ENCODE measurements at regions not wholly inside any gene's neighbourhood (a gene's known extent, or its start where the extent isn't known, plus 50 kb on each side); places are given as distances from the start of the nearest gene placed in this dataset.

- no peak for DNase-seq (ENCODE audit: low spot score)
These were observed 115.8 kb upstream of the DTNA start for GRCh38 chr18:34594266-34594665.

GRCh38 chr18:34595690-34596089 is 114.4 kb upstream of the DTNA start:
- DNase-seq (ENCODE audit: low spot score): no peak

GRCh38 chr18:34598120-34598635 is 111.9 kb upstream of the DTNA start:
- no peak for DNase-seq (ENCODE audit: low spot score)

- no peak for DNase-seq (ENCODE audit: low spot score)
These were observed 109.9 kb upstream of the DTNA start for GRCh38 chr18:34600158-34600557.

- DNase-seq (ENCODE audit: low spot score): no peak
These were observed 109.0 kb upstream of the DTNA start for GRCh38 chr18:34600874-34601656.

GRCh38 chr18:34604591-34604990 is 105.5 kb upstream of the DTNA start:
- no peak for DNase-seq (ENCODE audit: low spot score)

DNA sequence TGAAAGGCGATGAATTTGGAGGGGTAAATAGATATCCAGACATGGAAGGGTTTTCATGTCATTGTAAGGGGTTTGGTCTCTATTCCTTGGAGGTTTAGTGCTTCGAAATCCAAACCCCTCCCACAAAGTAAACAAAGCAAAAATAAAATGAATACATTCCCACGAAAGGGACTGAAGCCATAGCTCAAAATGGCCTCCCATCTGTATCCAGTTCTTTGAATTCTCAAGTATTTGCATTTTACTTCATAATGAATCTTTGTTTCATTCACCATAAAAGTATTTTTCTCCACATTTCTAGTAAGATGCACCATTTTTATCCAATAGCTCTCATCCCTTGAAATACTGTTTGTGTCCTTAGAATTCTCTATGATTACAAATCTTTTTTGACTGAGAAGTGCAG is 103.2 kb upstream of the DTNA start:
- DNase-seq (ENCODE audit: low spot score): no peak

DNA sequence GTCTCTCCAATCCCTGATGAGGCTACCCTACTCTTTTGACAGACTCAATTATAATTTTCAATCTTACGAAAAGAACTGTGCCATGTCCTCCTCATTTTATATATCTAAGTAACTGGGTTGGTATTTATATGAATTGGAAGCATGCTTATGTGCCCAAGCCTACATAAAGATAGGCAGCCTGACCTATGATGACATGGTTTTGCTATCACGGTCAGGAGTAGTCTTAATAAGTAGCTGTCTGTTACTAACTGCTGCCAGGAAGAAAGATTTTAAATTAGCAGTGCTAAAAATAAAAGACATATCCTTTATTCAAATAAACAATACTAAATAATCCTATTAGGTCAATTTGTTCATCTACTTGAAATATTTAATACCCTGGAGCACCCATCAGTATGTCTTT is 102.0 kb upstream of the DTNA start:
- DNase-seq (ENCODE audit: low spot score): no peak

GRCh38 chr18:34609986-34610648 is 100.0 kb upstream of the DTNA start:
- DNase-seq (ENCODE audit: low spot score): no peak

- no peak for DNase-seq (ENCODE audit: low spot score)
These were observed 98.2 kb upstream of the DTNA start for GRCh38 chr18:34611904-34612303.

DNA sequence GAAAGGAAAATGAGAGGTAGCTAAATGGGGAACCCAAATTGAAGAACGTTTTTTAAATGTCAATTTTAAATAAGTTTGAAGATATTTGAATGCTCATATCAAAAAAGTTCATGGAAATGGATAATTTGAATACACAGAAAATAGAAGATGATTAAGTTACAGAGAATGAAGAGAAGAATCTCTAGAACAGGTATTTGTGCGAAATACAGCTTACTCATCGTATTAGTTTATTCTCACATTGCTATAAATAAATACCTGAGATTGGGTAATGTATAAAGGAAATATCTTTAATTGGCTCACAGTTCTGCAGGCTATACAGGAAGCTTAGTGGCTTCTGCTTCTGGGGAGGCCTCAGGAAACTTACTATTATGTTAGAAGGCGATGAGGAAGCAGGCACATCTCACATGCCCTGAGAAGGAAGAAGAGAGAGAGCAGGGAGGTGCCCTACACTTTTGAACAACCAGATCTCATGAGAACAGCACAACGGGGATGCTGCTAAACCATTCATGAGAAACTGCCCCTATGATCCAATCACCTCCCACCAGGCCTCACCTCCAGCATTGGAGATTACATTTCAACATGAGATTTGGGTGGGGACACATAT is 89.7 kb upstream of the DTNA start:
- DNase-seq (ENCODE audit: low spot score): no peak

DNA sequence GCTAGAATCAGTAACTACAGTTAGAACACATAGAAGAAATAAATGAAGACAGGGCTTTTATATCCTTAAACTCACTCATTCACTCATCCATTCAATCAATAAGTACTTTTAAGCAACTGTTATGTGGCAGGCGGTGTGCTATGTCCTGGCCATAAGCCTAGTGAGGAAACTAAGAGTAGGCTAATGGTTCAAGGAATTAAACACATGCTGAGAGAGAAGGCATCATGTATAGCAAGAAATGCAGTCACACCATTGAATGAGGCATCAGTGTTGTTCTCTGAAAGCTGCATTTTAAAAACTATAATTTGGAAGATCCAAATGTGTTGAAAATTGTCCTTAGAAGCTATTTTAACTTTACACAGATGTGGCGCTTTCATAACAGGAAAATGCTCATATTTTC is 86.5 kb upstream of the DTNA start:
- no peak for DNase-seq (ENCODE audit: low spot score)

DNA sequence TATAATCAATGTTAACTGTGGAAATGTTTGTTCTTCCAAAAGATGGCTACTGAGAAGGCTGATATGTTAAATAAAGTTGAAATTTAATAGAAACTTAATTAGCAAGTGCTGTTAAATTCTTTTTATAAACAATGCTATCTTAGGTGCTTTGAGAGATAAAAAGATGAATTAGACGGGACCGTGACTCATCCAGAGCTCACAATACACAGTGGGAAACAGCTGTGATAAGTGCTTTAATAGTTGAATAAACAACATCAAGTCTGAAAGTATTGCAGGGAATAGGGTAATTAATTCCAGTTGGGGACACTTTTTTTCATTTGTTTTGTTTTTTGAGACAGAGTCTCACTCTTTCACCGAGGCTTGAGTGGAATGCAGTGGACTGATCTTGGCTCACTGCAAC is 85.5 kb upstream of the DTNA start:
- no peak for DNase-seq (ENCODE audit: low spot score)

GRCh38 chr18:34626404-34627136 is 83.5 kb upstream of the DTNA start:
- DNase-seq (ENCODE audit: low spot score): no peak

- DNase-seq (ENCODE audit: low spot score): no peak
These were observed 82.8 kb upstream of the DTNA start for GRCh38 chr18:34627137-34627920.

DNA sequence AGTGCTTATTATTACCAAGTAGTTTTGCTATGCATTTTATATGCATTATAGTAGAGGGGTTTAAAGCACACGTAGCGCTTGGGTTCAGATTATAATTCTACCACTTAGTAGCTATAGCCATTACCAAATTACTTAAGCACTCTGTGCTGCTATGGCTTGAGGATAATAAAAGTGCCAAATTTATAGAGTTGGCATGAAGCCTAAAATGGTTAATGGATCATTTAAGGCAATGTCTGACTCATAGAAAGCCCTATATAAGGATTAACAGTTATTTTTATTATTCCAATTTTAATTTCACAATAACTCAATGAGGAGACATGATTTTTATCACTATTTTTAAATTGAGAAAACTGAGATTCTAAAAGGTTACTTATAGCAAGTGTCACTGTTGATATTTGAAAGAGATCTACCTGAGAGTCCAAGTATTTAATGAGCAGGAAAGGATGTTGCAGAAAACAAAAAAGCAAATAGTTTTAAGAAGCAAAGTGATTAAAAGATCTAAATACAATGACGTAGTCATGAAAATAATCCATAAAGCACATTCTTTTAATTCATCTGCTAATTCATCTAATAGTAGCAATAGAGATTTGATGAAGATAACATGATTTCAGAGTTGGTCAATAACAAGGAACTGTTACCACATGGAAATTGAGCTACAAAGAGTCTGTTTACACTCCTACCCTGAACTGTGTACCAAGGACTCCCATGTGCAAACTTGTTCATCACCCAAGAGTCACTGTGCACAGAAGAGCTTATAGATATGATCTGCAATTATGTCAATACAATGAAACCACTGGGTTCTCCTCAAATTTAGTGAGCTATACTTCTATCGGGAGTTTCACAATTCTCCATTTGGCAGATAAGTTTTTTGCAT is 78.8 kb upstream of the DTNA start:
- DNase-seq (ENCODE audit: low spot score): no peak

GRCh38 chr18:34632321-34632720 is 77.8 kb upstream of the DTNA start:
- DNase-seq (ENCODE audit: low spot score): no peak

GRCh38 chr18:34633368-34633767 is 76.7 kb upstream of the DTNA start:
- DNase-seq (ENCODE audit: low spot score): no peak

- DNase-seq (ENCODE audit: low spot score): no peak
These were observed 72.8 kb upstream of the DTNA start for GRCh38 chr18:34637094-34637801.

- DNase-seq (ENCODE audit: low spot score): no peak
These were observed 70.4 kb upstream of the DTNA start for GRCh38 chr18:34639687-34640086.
